GM23338 (cell line): ENCODE measurements at regions not wholly inside any gene's neighbourhood (a gene's known extent, or its start where the extent isn't known, plus 50 kb on each side); places are given as distances from the start of the nearest gene placed in this dataset.

Experiments
- CREB1 ChIP-seq: fragments of 250-450 bp; sonication (Bioruptor Pico); IDR thresholded peaks from 2 replicates; pipeline ENCODE4 v1.5.0; 2020; ENCODE audit warnings: low read depth, mild to moderate bottlenecking, moderate library complexity
- EZH2 ChIP-seq: fragments of 200-600 bp; sonication (generic); IDR thresholded peaks from one replicate; pipeline ENCODE4 v1.8.0; 2017; ENCODE audit warnings: antibody characterized with exemption, mild to moderate bottlenecking, low read depth; ENCODE audit not compliant: unreplicated experiment
- EZH2phosphoT487 ChIP-seq: fragments of 200-600 bp; sonication (generic); IDR thresholded peaks from one replicate; pipeline ENCODE4 v1.8.1; 2018; ENCODE audit warnings: antibody characterized with exemption; ENCODE audit not compliant: unreplicated experiment
- JUNB ChIP-seq: IDR thresholded peaks from one replicate; pipeline ENCODE4 v1.6.1; 2016; ENCODE audit warnings: antibody characterized with exemption; ENCODE audit not compliant: unreplicated experiment
- NANOG ChIP-seq: IDR thresholded peaks from 2 replicates; pipeline ENCODE4 v1.6.1; 2016; ENCODE audit warnings: antibody characterized with exemption, borderline replicate concordance
- POLR2AphosphoS5 ChIP-seq: IDR thresholded peaks from 2 replicates; pipeline ENCODE4 v1.6.1; 2016; ENCODE audit warnings: antibody characterized with exemption, low read depth
- STAT1 ChIP-seq: IDR thresholded peaks from one replicate; pipeline ENCODE4 v1.6.1; 2016; ENCODE audit warnings: antibody characterized with exemption; ENCODE audit not compliant: unreplicated experiment
- ZNF331 ChIP-seq: fragments of 250-450 bp; sonication (Bioruptor Pico); IDR thresholded peaks from 2 replicates; pipeline ENCODE4 v1.5.0; 2020; ENCODE audit warnings: low read depth, mild to moderate bottlenecking, moderate library complexity
- TF ChIP-seq, protein P1 (sequence below), 2 experiments: fragments of 200-600 bp in 1 of 2; sonication (generic) in 1 of 2; conservative IDR thresholded peaks; 2 replicates each; pipeline versions ENCODE4 v1.5.1 to v1.6.1; 2016 to 2017; ENCODE audit warnings: antibody characterized with exemption in 2 of 2, low read depth in 2 of 2, mild to moderate bottlenecking in 2 of 2, moderate library complexity in 1 of 2
- TF ChIP-seq, protein P2 (sequence below): IDR thresholded peaks from one replicate; pipeline ENCODE4 v1.6.1; 2018; ENCODE audit warnings: antibody characterized with exemption; ENCODE audit not compliant: unreplicated experiment
- TF ChIP-seq, protein P3 (sequence below): IDR thresholded peaks from 2 replicates; pipeline ENCODE4 v1.6.1; 2016; ENCODE audit warnings: antibody characterized with exemption

DNA sequence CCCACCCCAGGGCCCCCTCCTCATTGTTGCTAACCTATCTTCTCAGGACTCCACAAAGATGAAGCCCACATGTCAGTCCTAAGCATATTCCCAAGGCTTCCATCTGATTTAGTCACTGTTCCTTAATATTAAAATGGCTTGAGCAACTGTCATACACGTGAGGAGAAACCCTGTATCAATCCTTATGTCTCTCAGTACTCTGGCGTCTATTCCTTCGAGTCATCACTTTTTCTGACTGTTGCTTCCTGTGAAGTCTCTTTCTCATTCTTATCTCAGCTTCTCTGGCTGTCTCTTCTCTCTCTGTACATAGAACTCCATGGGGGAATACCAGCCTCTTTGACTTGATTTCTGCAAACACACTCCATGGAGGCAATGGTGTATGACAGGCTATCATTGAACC lies 98.4 kb downstream of the C4BPA start:
- TF ChIP-seq POLR2AphosphoS5 (no peak), EZH2 (no peak), CREB1 (CRISPR knock-in tag) (no peak), JUNB (no peak), EZH2phosphoT487 (no peak), NANOG (no peak), STAT1 (no peak), ZNF331 (CRISPR knock-in tag) (no peak)
- TF ChIP-seq, protein P1, sequence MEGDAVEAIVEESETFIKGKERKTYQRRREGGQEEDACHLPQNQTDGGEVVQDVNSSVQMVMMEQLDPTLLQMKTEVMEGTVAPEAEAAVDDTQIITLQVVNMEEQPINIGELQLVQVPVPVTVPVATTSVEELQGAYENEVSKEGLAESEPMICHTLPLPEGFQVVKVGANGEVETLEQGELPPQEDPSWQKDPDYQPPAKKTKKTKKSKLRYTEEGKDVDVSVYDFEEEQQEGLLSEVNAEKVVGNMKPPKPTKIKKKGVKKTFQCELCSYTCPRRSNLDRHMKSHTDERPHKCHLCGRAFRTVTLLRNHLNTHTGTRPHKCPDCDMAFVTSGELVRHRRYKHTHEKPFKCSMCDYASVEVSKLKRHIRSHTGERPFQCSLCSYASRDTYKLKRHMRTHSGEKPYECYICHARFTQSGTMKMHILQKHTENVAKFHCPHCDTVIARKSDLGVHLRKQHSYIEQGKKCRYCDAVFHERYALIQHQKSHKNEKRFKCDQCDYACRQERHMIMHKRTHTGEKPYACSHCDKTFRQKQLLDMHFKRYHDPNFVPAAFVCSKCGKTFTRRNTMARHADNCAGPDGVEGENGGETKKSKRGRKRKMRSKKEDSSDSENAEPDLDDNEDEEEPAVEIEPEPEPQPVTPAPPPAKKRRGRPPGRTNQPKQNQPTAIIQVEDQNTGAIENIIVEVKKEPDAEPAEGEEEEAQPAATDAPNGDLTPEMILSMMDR (conservative IDR thresholded peaks at IDR 0.05; ENCODE audit: low read depth in 2 of 2) = no peak
- TF ChIP-seq, protein P2, sequence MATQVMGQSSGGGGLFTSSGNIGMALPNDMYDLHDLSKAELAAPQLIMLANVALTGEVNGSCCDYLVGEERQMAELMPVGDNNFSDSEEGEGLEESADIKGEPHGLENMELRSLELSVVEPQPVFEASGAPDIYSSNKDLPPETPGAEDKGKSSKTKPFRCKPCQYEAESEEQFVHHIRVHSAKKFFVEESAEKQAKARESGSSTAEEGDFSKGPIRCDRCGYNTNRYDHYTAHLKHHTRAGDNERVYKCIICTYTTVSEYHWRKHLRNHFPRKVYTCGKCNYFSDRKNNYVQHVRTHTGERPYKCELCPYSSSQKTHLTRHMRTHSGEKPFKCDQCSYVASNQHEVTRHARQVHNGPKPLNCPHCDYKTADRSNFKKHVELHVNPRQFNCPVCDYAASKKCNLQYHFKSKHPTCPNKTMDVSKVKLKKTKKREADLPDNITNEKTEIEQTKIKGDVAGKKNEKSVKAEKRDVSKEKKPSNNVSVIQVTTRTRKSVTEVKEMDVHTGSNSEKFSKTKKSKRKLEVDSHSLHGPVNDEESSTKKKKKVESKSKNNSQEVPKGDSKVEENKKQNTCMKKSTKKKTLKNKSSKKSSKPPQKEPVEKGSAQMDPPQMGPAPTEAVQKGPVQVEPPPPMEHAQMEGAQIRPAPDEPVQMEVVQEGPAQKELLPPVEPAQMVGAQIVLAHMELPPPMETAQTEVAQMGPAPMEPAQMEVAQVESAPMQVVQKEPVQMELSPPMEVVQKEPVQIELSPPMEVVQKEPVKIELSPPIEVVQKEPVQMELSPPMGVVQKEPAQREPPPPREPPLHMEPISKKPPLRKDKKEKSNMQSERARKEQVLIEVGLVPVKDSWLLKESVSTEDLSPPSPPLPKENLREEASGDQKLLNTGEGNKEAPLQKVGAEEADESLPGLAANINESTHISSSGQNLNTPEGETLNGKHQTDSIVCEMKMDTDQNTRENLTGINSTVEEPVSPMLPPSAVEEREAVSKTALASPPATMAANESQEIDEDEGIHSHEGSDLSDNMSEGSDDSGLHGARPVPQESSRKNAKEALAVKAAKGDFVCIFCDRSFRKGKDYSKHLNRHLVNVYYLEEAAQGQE = no peak
- TF ChIP-seq, protein P3, sequence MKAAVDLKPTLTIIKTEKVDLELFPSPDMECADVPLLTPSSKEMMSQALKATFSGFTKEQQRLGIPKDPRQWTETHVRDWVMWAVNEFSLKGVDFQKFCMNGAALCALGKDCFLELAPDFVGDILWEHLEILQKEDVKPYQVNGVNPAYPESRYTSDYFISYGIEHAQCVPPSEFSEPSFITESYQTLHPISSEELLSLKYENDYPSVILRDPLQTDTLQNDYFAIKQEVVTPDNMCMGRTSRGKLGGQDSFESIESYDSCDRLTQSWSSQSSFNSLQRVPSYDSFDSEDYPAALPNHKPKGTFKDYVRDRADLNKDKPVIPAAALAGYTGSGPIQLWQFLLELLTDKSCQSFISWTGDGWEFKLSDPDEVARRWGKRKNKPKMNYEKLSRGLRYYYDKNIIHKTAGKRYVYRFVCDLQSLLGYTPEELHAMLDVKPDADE = no peak
